ENCODE measurements at regions not wholly inside any gene's neighbourhood (a gene's known extent, or its start where the extent isn't known, plus 50 kb on each side); places are given as distances from the start of the nearest gene placed in this dataset.

- no peak for TF ChIP-seq CTCF (conservative IDR thresholded peaks at IDR 0.05; ENCODE audit: control insufficient read depth, insufficient read depth, low read depth, low read length)
- no peak for DNase-seq (ENCODE audit: low read depth)
- no peak overlapping the region for H3K4me3 ChIP-seq (ENCODE audit: control insufficient read depth, low read depth, low read length)
Measured at GRCh38 chr14:21964180-21964579, 290.6 kb upstream of the OR4E1 start.

- TF ChIP-seq CTCF (conservative IDR thresholded peaks at IDR 0.05; ENCODE audit: control insufficient read depth, insufficient read depth, low read depth, low read length), result no peak
- DNase-seq (ENCODE audit: low read depth), result no peak
- no peak overlapping the region for H3K4me3 ChIP-seq (ENCODE audit: control insufficient read depth, low read depth, low read length)
Measured at GRCh38 chr14:21960636-21961035, 287.0 kb upstream of the OR4E1 start.

- no peak overlapping the region for H3K4me3 ChIP-seq (ENCODE audit: control insufficient read depth, low read depth, low read length)
- TF ChIP-seq CTCF (conservative IDR thresholded peaks at IDR 0.05; ENCODE audit: control insufficient read depth, insufficient read depth, low read depth, low read length), result no peak
- DNase-seq (ENCODE audit: low read depth), result no peak
Measured at GRCh38 chr14:21941885-21942284, 268.3 kb upstream of the OR4E1 start.

- H3K4me3 ChIP-seq (ENCODE audit: control insufficient read depth, low read depth, low read length), result no peak overlapping the region
- peak; percentile 24 for DNase-seq (ENCODE audit: low read depth)
- TF ChIP-seq CTCF (conservative IDR thresholded peaks at IDR 0.05; ENCODE audit: control insufficient read depth, insufficient read depth, low read depth, low read length), result peak; percentile 58
Measured at GRCh38 chr14:21940887-21941856, 267.6 kb upstream of the OR4E1 start.

GRCh38 chr14:21939836-21940235 lies 266.2 kb upstream of the OR4E1 start:
- no peak overlapping the region for H3K4me3 ChIP-seq (ENCODE audit: control insufficient read depth, low read depth, low read length)
- no peak for TF ChIP-seq CTCF (conservative IDR thresholded peaks at IDR 0.05; ENCODE audit: control insufficient read depth, insufficient read depth, low read depth, low read length)
- DNase-seq (ENCODE audit: low read depth), result no peak

GRCh38 chr14:21937996-21938395 lies 264.4 kb upstream of the OR4E1 start:
- no peak overlapping the region for H3K4me3 ChIP-seq (ENCODE audit: control insufficient read depth, low read depth, low read length)
- TF ChIP-seq CTCF (conservative IDR thresholded peaks at IDR 0.05; ENCODE audit: control insufficient read depth, insufficient read depth, low read depth, low read length), result no peak
- DNase-seq (ENCODE audit: low read depth), result no peak
